ENCODE measurements at regions not wholly inside any gene's neighbourhood (a gene's known extent, or its start where the extent isn't known, plus 50 kb on each side); places are given as distances from the start of the nearest gene placed in this dataset.

- in situ Hi-C loops (cut with MboI; ENCODE audit: low sequenced_read_pairs) = no loop called here
Observed at GRCh38 chr2:134152045-134153010, 101.5 kb upstream of the MGAT5 start.

GRCh38 chr2:134153294-134153880 lies 100.5 kb upstream of the MGAT5 start:
- in situ Hi-C loops (cut with MboI; ENCODE audit: low sequenced_read_pairs) = no loop called here

GRCh38 chr2:134154246-134154645 lies 99.6 kb upstream of the MGAT5 start:
- in situ Hi-C loops (cut with MboI; ENCODE audit: low sequenced_read_pairs) = no loop called here

- in situ Hi-C loops (cut with MboI; ENCODE audit: low sequenced_read_pairs) = no loop called here
Observed at GRCh38 chr2:134155134-134155533, 98.7 kb upstream of the MGAT5 start.

- in situ Hi-C loops (cut with MboI; ENCODE audit: low sequenced_read_pairs) = no loop called here
Observed at GRCh38 chr2:134158295-134158694, 95.6 kb upstream of the MGAT5 start.

- in situ Hi-C loops (cut with MboI; ENCODE audit: low sequenced_read_pairs) = no loop called here
Observed at GRCh38 chr2:134161170-134161547, 92.7 kb upstream of the MGAT5 start.

GRCh38 chr2:134163336-134163735 lies 90.5 kb upstream of the MGAT5 start:
- in situ Hi-C loops (cut with MboI; ENCODE audit: low sequenced_read_pairs) = no loop called here

- in situ Hi-C loops (cut with MboI; ENCODE audit: low sequenced_read_pairs) = no loop called here
Observed at GRCh38 chr2:134164306-134164705, 89.6 kb upstream of the MGAT5 start.

- in situ Hi-C loops (cut with MboI; ENCODE audit: low sequenced_read_pairs) = no loop called here
Observed at GRCh38 chr2:134167015-134167414, 86.9 kb upstream of the MGAT5 start.

GRCh38 chr2:134169788-134170187 lies 84.1 kb upstream of the MGAT5 start:
- in situ Hi-C loops (cut with MboI; ENCODE audit: low sequenced_read_pairs) = no loop called here

GRCh38 chr2:134170294-134170693 lies 83.6 kb upstream of the MGAT5 start:
- in situ Hi-C loops (cut with MboI; ENCODE audit: low sequenced_read_pairs) = no loop called here

GRCh38 chr2:134170700-134171099 lies 83.2 kb upstream of the MGAT5 start:
- in situ Hi-C loops (cut with MboI; ENCODE audit: low sequenced_read_pairs) = no loop called here

- in situ Hi-C loops (cut with MboI; ENCODE audit: low sequenced_read_pairs) = no loop called here
Observed at GRCh38 chr2:134173338-134174016, 80.4 kb upstream of the MGAT5 start.

GRCh38 chr2:134174711-134175110 lies 79.2 kb upstream of the MGAT5 start:
- in situ Hi-C loops (cut with MboI; ENCODE audit: low sequenced_read_pairs) = no loop called here

- in situ Hi-C loops (cut with MboI; ENCODE audit: low sequenced_read_pairs) = no loop called here
Observed at GRCh38 chr2:134175834-134176233, 78.0 kb upstream of the MGAT5 start.

- in situ Hi-C loops (cut with MboI; ENCODE audit: low sequenced_read_pairs) = no loop called here
Observed at GRCh38 chr2:134177351-134177931, 76.4 kb upstream of the MGAT5 start.

- in situ Hi-C loops (cut with MboI; ENCODE audit: low sequenced_read_pairs) = no loop called here
Observed at GRCh38 chr2:134178138-134178877, 75.6 kb upstream of the MGAT5 start.

- in situ Hi-C loops (cut with MboI; ENCODE audit: low sequenced_read_pairs) = no loop called here
Observed at GRCh38 chr2:134181219-134181618, 72.7 kb upstream of the MGAT5 start.

GRCh38 chr2:134183679-134184078 lies 70.2 kb upstream of the MGAT5 start:
- in situ Hi-C loops (cut with MboI; ENCODE audit: low sequenced_read_pairs) = no loop called here

- in situ Hi-C loops (cut with MboI; ENCODE audit: low sequenced_read_pairs) = no loop called here
Observed at GRCh38 chr2:134185639-134186038, 68.2 kb upstream of the MGAT5 start.

Data from HL-60/S4 treated with retinoic acid at 250 ng/mL for 4 days and 3 days (cell line).